ENCODE measurements at regions not wholly inside any gene's neighbourhood (a gene's known extent, or its start where the extent isn't known, plus 50 kb on each side); places are given as distances from the start of the nearest gene placed in this dataset.

DNA sequence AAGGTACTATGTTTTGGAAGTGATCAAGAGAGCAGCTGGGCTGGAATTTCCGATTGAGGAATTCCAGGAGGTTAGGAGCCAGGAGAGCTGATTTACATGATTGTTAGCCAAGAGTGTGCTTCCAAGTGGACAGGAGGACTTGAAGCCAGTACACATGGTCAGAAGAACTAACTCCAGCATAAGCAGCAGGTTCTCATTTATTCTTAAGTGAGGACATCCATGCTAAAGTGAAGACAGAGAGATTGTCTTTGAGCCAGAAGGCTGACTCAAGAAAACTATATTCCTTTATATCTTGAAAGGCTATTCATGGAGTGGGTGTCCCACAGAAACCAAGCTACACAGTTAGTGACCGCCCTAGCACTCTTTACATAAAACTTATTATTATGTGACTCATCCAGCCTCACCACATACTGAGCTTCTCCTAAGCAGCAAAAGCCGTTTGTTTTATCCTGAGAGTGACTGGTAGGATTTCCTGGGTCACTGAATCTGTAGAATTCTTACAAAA is 56.7 kb upstream of the SEMA3A start:
- DNase-seq (ENCODE audit: low spot score): no peak
- WGBS, 2 donors (ENCODE audit: extremely low coverage in 2 of 2, insufficient read length in 2 of 2, insufficient replicate concordance in 1 of 2): no CpG with 5 or more reads among the region's 3 CpGs
- H2BK12ac ChIP-seq (ENCODE audit: low read length): no peak overlapping the region
- H2AFZ ChIP-seq (ENCODE audit: low read length): peak overlapping the region; percentile 31
- H4K8ac ChIP-seq (ENCODE audit: low read depth, low read length): no peak overlapping the region
- H3K79me1 ChIP-seq (ENCODE audit: low read depth, low read length): no peaks in the 10 kb centered on the region
- no peaks in the 10 kb centered on the region for H3K36me3 ChIP-seq (replicated peaks in 1 of 2; ENCODE audit: control insufficient read depth in 2 of 2, insufficient read depth in 2 of 2, low read length in 2 of 2)
- H2BK120ac ChIP-seq (ENCODE audit: low read depth, low read length): no peak overlapping the region
- no peak overlapping the region for H3K4me2 ChIP-seq (ENCODE audit: insufficient read depth, low read length, poor library complexity, severe bottlenecking)
- no peak overlapping the region for H3K18ac ChIP-seq (ENCODE audit: low read length)
- H3K9ac ChIP-seq (ENCODE audit: low read depth, low read length, poor library complexity): no peak overlapping the region
- H3K9me3 ChIP-seq (replicated peaks in 1 of 2; ENCODE audit: control insufficient read depth in 2 of 2, insufficient read depth in 1 of 2, low read depth in 1 of 2, low read length in 2 of 2): peaks cover 0 to 4% of the 10 kb centered on the region in 2 donors
- H2AK5ac ChIP-seq (ENCODE audit: low read depth, low read length): no peak overlapping the region
- H2BK15ac ChIP-seq (ENCODE audit: low read length): no peak overlapping the region
- H3K27me3 ChIP-seq (ENCODE audit: control insufficient read depth in 3 of 3, insufficient read depth in 3 of 3, low read depth in 1 of 3, low read length in 3 of 3): no peaks in the 10 kb centered on the region
- H3K4me1 ChIP-seq (ENCODE audit: control insufficient read depth in 2 of 2, insufficient read depth in 1 of 2, low read depth in 1 of 2, low read length in 2 of 2): peaks cover 8 to 18% of the 10 kb centered on the region in 2 donors
- H3K23ac ChIP-seq (ENCODE audit: low read depth, low read length, poor library complexity): no peak overlapping the region
- no peak overlapping the region for H2BK5ac ChIP-seq (ENCODE audit: low read length)
- no peak overlapping the region for H4K91ac ChIP-seq (ENCODE audit: low read depth, low read length, poor library complexity)
- no peak overlapping the region for H3K4ac ChIP-seq (ENCODE audit: low read length)
- peak overlapping the region; percentile 31 for H3K27ac ChIP-seq (replicated peaks; ENCODE audit: low read length)
- H3K4me3 ChIP-seq (ENCODE audit: low read length in 2 of 2): no peak overlapping the region
- no peak overlapping the region for H3K14ac ChIP-seq (ENCODE audit: low read length)

DNA sequence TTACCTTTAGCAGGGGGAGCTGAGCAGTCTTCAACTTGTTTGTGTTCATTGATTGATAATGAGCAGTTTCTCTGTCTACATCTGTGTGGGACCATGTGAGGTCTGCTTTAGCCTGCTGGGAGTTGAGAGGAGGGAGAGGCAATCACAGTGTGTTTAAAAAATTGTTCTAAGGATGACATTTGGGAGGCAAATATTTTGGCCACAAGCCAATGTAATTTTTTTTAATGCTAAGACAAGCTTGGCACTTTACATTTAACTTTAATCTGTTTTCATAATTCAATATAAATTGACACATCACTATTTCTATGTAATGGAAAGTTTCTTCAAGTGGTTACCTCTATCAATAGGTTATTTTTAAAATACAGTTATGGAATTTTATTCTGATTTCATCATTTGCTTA is 55.9 kb upstream of the SEMA3A start:
- H2AFZ ChIP-seq (ENCODE audit: low read length): peak overlapping the region; percentile 38
- no peak overlapping the region for H2AK5ac ChIP-seq (ENCODE audit: low read depth, low read length)
- H3K27me3 ChIP-seq (ENCODE audit: control insufficient read depth in 3 of 3, insufficient read depth in 3 of 3, low read depth in 1 of 3, low read length in 3 of 3): no peaks in the 10 kb centered on the region
- H3K79me1 ChIP-seq (ENCODE audit: low read depth, low read length): no peaks in the 10 kb centered on the region
- no peak overlapping the region for H3K4ac ChIP-seq (ENCODE audit: low read length)
- H3K4me2 ChIP-seq (ENCODE audit: insufficient read depth, low read length, poor library complexity, severe bottlenecking): no peak overlapping the region
- peaks cover 8 to 18% of the 10 kb centered on the region in 2 donors for H3K4me1 ChIP-seq (ENCODE audit: control insufficient read depth in 2 of 2, insufficient read depth in 1 of 2, low read depth in 1 of 2, low read length in 2 of 2)
- no peak overlapping the region for H4K91ac ChIP-seq (ENCODE audit: low read depth, low read length, poor library complexity)
- no peak overlapping the region for H3K4me3 ChIP-seq (ENCODE audit: low read length in 2 of 2)
- H3K36me3 ChIP-seq (replicated peaks in 1 of 2; ENCODE audit: control insufficient read depth in 2 of 2, insufficient read depth in 2 of 2, low read length in 2 of 2): no peaks in the 10 kb centered on the region
- H4K8ac ChIP-seq (ENCODE audit: low read depth, low read length): no peak overlapping the region
- H3K18ac ChIP-seq (ENCODE audit: low read length): no peak overlapping the region
- no peak overlapping the region for H3K23ac ChIP-seq (ENCODE audit: low read depth, low read length, poor library complexity)
- peak overlapping the region; percentile 1 for H3K27ac ChIP-seq (replicated peaks; ENCODE audit: low read length)
- peaks cover 5 to 11% of the 10 kb centered on the region in 2 donors for H3K9me3 ChIP-seq (replicated peaks in 1 of 2; ENCODE audit: control insufficient read depth in 2 of 2, insufficient read depth in 1 of 2, low read depth in 1 of 2, low read length in 2 of 2)
- H2BK12ac ChIP-seq (ENCODE audit: low read length): no peak overlapping the region
- no peak overlapping the region for H2BK120ac ChIP-seq (ENCODE audit: low read depth, low read length)
- H3K14ac ChIP-seq (ENCODE audit: low read length): no peak overlapping the region
- H3K9ac ChIP-seq (ENCODE audit: low read depth, low read length, poor library complexity): no peak overlapping the region
- no peak overlapping the region for H2BK15ac ChIP-seq (ENCODE audit: low read length)
- H2BK5ac ChIP-seq (ENCODE audit: low read length): no peak overlapping the region
- no peak for DNase-seq (ENCODE audit: low spot score)

DNA sequence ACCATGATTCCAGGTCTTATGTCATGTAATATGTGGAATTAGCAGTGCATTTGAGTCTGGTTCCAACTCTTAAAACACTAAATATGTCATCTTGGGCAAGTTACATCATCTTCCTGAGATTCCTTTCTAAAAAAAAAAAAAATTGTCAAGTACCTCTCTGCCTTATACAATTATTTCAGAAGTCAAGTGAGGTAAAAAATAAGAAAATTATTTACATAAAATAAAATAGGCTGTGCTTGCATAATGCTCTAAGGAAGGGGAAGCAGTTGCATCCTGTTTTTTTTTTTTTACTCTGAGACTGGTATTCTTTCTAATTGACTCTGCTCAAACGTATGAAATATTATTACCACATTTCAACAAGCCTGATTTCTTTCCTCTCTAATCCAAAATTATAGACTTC is 55.1 kb upstream of the SEMA3A start:
- Histone ChIP-seq H3K36me3 (replicated peaks in 1 of 2; ENCODE audit: control insufficient read depth in 2 of 2, insufficient read depth in 2 of 2, low read length in 2 of 2) (no peaks in the 10 kb centered on the region), H4K8ac (ENCODE audit: low read depth, low read length) (no peak overlapping the region), H2AK5ac (ENCODE audit: low read depth, low read length) (no peak overlapping the region), H2BK5ac (ENCODE audit: low read length) (no peak overlapping the region), H3K27me3 (ENCODE audit: control insufficient read depth in 3 of 3, insufficient read depth in 3 of 3, low read depth in 1 of 3, low read length in 3 of 3) (no peaks in the 10 kb centered on the region), H3K23ac (ENCODE audit: low read depth, low read length, poor library complexity) (no peak overlapping the region), H2BK120ac (ENCODE audit: low read depth, low read length) (no peak overlapping the region), H3K4me2 (ENCODE audit: insufficient read depth, low read length, poor library complexity, severe bottlenecking) (no peak overlapping the region), H3K9me3 (replicated peaks in 1 of 2; ENCODE audit: control insufficient read depth in 2 of 2, insufficient read depth in 1 of 2, low read depth in 1 of 2, low read length in 2 of 2) (peaks cover 5 to 12% of the 10 kb centered on the region in 2 donors), H2AFZ (ENCODE audit: low read length) (no peak overlapping the region), H2BK12ac (ENCODE audit: low read length) (no peak overlapping the region), H3K18ac (ENCODE audit: low read length) (no peak overlapping the region), H2BK15ac (ENCODE audit: low read length) (no peak overlapping the region), H3K27ac (replicated peaks; ENCODE audit: low read length) (no peak overlapping the region), H3K4me3 (ENCODE audit: low read length in 2 of 2) (no peak overlapping the region), H3K4me1 (ENCODE audit: control insufficient read depth in 2 of 2, insufficient read depth in 1 of 2, low read depth in 1 of 2, low read length in 2 of 2) (peaks cover 8 to 15% of the 10 kb centered on the region in 2 donors), H4K91ac (ENCODE audit: low read depth, low read length, poor library complexity) (no peak overlapping the region), H3K14ac (ENCODE audit: low read length) (no peak overlapping the region), H3K79me1 (ENCODE audit: low read depth, low read length) (no peaks in the 10 kb centered on the region), H3K9ac (ENCODE audit: low read depth, low read length, poor library complexity) (no peak overlapping the region), H3K4ac (ENCODE audit: low read length) (no peak overlapping the region)
- no CpG with 5 or more reads among the region's 1 CpG for WGBS, 2 donors (ENCODE audit: extremely low coverage in 2 of 2, insufficient read length in 2 of 2, insufficient replicate concordance in 1 of 2)
- no peak for DNase-seq (ENCODE audit: low spot score)

DNA sequence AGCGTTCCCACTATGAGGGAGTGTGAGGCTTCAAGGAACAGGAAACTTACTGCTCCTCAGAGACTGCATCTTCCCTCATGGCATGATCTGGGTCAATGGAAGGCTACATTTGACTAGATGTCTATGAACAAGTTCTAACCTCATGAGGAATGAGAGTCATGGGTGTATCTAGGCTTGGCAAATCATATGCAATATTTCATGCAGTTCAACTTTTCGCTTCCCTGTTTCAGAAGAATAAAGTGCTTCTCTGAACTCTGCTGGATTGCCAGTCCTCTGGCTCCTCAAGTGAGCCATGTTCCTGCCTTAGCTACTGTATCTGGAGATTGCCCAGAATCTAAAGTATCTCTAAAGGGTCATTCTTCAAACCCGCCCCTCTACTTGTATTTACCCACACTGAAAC is 54.3 kb upstream of the SEMA3A start:
- no peak overlapping the region for H2AFZ ChIP-seq (ENCODE audit: low read length)
- no peak overlapping the region for H2AK5ac ChIP-seq (ENCODE audit: low read depth, low read length)
- H3K9me3 ChIP-seq (replicated peaks in 1 of 2; ENCODE audit: control insufficient read depth in 2 of 2, insufficient read depth in 1 of 2, low read depth in 1 of 2, low read length in 2 of 2): peaks cover 5 to 14% of the 10 kb centered on the region in 2 donors
- no peak overlapping the region for H3K9ac ChIP-seq (ENCODE audit: low read depth, low read length, poor library complexity)
- no peaks in the 10 kb centered on the region for H3K79me1 ChIP-seq (ENCODE audit: low read depth, low read length)
- no peak overlapping the region for H3K4me2 ChIP-seq (ENCODE audit: insufficient read depth, low read length, poor library complexity, severe bottlenecking)
- H3K4ac ChIP-seq (ENCODE audit: low read length): no peak overlapping the region
- H3K14ac ChIP-seq (ENCODE audit: low read length): no peak overlapping the region
- H3K36me3 ChIP-seq (replicated peaks in 1 of 2; ENCODE audit: control insufficient read depth in 2 of 2, insufficient read depth in 2 of 2, low read length in 2 of 2): no peaks in the 10 kb centered on the region
- H2BK5ac ChIP-seq (ENCODE audit: low read length): no peak overlapping the region
- H3K4me1 ChIP-seq (ENCODE audit: control insufficient read depth in 2 of 2, insufficient read depth in 1 of 2, low read depth in 1 of 2, low read length in 2 of 2): peaks cover 8 to 15% of the 10 kb centered on the region in 2 donors
- H3K23ac ChIP-seq (ENCODE audit: low read depth, low read length, poor library complexity): no peak overlapping the region
- H3K4me3 ChIP-seq (ENCODE audit: low read length in 2 of 2): no peak overlapping the region
- no peak overlapping the region for H3K27ac ChIP-seq (replicated peaks; ENCODE audit: low read length)
- H3K27me3 ChIP-seq (ENCODE audit: control insufficient read depth in 3 of 3, insufficient read depth in 3 of 3, low read depth in 1 of 3, low read length in 3 of 3): no peaks in the 10 kb centered on the region
- DNase-seq (ENCODE audit: low spot score): no peak
- H2BK15ac ChIP-seq (ENCODE audit: low read length): no peak overlapping the region
- no peak overlapping the region for H3K18ac ChIP-seq (ENCODE audit: low read length)
- no CpG with 5 or more reads among the region's 3 CpGs for WGBS, 2 donors (ENCODE audit: extremely low coverage in 2 of 2, insufficient read length in 2 of 2, insufficient replicate concordance in 1 of 2)
- no peak overlapping the region for H4K91ac ChIP-seq (ENCODE audit: low read depth, low read length, poor library complexity)
- H2BK120ac ChIP-seq (ENCODE audit: low read depth, low read length): no peak overlapping the region
- no peak overlapping the region for H4K8ac ChIP-seq (ENCODE audit: low read depth, low read length)
- no peak overlapping the region for H2BK12ac ChIP-seq (ENCODE audit: low read length)

Measured in neuronal stem cell (in vitro differentiated cells).